Thoracic aorta (tissue), 2 donors: ENCODE measurements at regions not wholly inside any gene's neighbourhood (a gene's known extent, or its start where the extent isn't known, plus 50 kb on each side); places are given as distances from the start of the nearest gene placed in this dataset.

ENCODE experiments used
- ATAC-seq: fragments of 150-250 bp; one replicate; pipeline ENCODE4 v1.8.0; 2017; ENCODE audit warnings: low read depth; ENCODE audit not compliant: insufficient number of reproducible peaks, low FRiP score
- DNase-seq: peaks from one replicate; pipeline ENCODE4 v3.0.0-alpha.2; 2020; ENCODE audit warnings: low spot score
- H3K27ac ChIP-seq, 2 donors: fragments of 200-600 bp; sonication (generic); 1 replicate in 1 of 2; 2 replicates in 1 of 2; pipeline ENCODE4 v1.5.1; 2016; ENCODE audit warnings: mild to moderate bottlenecking in 2 of 2, moderate library complexity in 2 of 2
- H3K27me3 ChIP-seq: fragments of 200-600 bp; sonication (generic); replicated peaks from 2 replicates; pipeline ENCODE4 v1.6.0; 2016; ENCODE audit warnings: mild to moderate bottlenecking; ENCODE audit not compliant: insufficient read depth
- H3K36me3 ChIP-seq: fragments of 200-600 bp; sonication (generic); one replicate; pipeline ENCODE4 v1.5.1; 2016
- H3K4me1 ChIP-seq, 2 donors: fragments of 200-600 bp; sonication (generic); 1 replicate in 1 of 2; 2 replicates in 1 of 2; pipeline versions ENCODE4 v1.5.1 to v1.6.0; 2016; ENCODE audit warnings: low read depth in 2 of 2, mild to moderate bottlenecking in 1 of 2; ENCODE audit not compliant: control insufficient read depth in 1 of 2
- H3K4me3 ChIP-seq: fragments of 200-600 bp; sonication (generic); 2 replicates; pipeline ENCODE4 v1.5.1; 2016; ENCODE audit warnings: mild to moderate bottlenecking
- H3K9me3 ChIP-seq: fragments of 200-600 bp; sonication (generic); 2 replicates; pipeline ENCODE4 v1.5.1; 2016
- TF ChIP-seq, protein P1 (sequence below): fragments of 200-600 bp; sonication (generic); IDR thresholded peaks from one replicate; pipeline ENCODE4 v1.5.1; 2019; ENCODE audit warnings: antibody characterized with exemption

DNA sequence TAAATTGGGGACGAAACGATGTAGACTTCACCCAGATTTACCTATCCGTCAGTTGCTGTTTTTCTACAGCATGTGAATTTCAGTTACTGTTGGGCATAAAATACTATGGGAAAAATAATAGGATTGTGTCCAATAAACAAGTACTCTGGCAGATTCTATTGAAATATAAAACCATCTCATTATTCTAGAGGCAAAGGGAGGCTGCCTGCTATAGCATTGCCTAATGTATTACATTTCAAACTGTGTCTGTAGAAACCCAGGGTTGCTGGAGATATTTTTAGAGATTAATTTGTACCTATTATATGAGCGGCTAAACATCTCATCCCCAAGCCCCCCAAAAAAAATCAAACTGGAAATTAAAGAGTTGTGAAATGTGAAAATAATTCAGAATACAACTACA is 159.6 kb upstream of the IL12A start:
- no peaks in the 10 kb centered on the region for H3K36me3 ChIP-seq
- no peak overlapping the region for H3K27ac ChIP-seq
- TF ChIP-seq, protein P1, sequence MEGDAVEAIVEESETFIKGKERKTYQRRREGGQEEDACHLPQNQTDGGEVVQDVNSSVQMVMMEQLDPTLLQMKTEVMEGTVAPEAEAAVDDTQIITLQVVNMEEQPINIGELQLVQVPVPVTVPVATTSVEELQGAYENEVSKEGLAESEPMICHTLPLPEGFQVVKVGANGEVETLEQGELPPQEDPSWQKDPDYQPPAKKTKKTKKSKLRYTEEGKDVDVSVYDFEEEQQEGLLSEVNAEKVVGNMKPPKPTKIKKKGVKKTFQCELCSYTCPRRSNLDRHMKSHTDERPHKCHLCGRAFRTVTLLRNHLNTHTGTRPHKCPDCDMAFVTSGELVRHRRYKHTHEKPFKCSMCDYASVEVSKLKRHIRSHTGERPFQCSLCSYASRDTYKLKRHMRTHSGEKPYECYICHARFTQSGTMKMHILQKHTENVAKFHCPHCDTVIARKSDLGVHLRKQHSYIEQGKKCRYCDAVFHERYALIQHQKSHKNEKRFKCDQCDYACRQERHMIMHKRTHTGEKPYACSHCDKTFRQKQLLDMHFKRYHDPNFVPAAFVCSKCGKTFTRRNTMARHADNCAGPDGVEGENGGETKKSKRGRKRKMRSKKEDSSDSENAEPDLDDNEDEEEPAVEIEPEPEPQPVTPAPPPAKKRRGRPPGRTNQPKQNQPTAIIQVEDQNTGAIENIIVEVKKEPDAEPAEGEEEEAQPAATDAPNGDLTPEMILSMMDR, result no peak
- peaks cover 5 to 33% of the 10 kb centered on the region in 2 donors for H3K4me1 ChIP-seq
- no peak for ATAC-seq
- H3K9me3 ChIP-seq, result no peaks in the 10 kb centered on the region
- DNase-seq, result no peak
- H3K27me3 ChIP-seq, result no peaks in the 10 kb centered on the region
- no peak overlapping the region for H3K4me3 ChIP-seq

DNA sequence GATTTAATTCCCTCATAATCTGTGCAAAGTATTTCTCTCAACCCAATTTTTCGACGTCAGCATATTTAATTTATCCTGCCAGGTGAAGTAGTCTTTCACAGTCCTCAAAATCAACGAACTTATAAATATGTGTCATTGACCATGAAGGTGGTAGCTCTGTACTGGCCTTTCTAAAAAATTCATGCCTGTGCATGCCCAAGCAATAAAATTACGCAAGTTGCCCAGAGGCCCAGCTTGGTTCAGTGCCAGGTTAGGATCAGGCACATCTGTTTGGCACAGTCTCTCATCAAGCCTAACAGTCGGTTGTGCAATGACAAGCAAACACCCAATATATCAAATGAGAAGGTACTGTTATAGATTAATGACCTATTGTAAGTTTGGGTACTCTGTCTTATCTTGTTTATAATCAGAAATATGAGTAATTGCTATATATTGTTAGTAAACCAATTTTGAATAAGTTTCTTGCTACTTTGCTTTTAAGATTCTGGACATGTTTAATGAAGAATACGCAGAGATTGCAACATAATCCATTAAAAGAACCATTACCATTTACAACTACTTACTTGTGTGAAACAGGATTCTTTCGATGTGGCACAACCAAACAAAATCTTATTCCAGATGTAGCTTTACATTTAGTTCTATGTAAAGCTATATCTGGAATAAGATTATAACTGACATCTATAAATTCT is 159.0 kb upstream of the IL12A start:
- DNase-seq (no peak), ATAC-seq (peak; percentile 68)
- H3K4me3 ChIP-seq, result no peak overlapping the region
- TF ChIP-seq, protein P1, result no peak
- H3K27ac ChIP-seq, result no peak overlapping the region
- H3K36me3 ChIP-seq, result no peaks in the 10 kb centered on the region
- no peaks in the 10 kb centered on the region for H3K9me3 ChIP-seq
- peaks cover 5 to 27% of the 10 kb centered on the region in 2 donors for H3K4me1 ChIP-seq
- H3K27me3 ChIP-seq, result no peaks in the 10 kb centered on the region

DNA sequence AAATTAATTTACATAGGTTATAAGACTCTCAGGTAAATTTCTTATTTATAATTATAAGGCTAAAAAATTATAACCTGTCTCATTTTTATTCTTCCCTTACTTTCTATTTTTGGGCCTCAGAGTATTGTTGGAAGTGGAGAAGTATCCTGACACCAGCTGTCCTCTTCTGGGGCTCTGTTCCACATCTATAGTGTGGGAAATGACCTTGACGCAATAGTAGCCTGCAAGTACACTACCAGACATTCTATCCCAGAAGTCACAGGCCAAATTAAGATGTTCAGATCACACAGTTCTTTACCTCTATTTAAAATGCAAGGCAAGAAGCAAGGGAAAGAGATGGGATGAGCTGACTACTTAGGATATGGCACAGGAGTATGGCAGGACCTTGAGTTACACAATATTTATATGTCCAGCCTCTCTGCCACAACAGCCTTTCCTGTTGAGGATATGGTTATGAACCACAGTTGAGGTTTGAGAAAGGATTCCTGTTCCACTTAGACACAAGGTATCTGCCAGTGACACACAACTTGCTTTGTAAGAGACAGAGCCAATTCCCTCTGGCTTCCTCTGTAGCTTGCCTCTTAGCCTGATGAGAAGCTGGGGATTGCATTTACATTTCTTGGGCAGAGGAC is 158.0 kb upstream of the IL12A start:
- DNase-seq (no peak), ATAC-seq (no peak)
- H3K27me3 ChIP-seq, result no peaks in the 10 kb centered on the region
- TF ChIP-seq, protein P1, result no peak
- no peaks in the 10 kb centered on the region for H3K36me3 ChIP-seq
- peaks cover 5 to 17% of the 10 kb centered on the region in 2 donors for H3K4me1 ChIP-seq
- H3K4me3 ChIP-seq, result no peak overlapping the region
- no peak overlapping the region for H3K27ac ChIP-seq
- no peaks in the 10 kb centered on the region for H3K9me3 ChIP-seq

DNA sequence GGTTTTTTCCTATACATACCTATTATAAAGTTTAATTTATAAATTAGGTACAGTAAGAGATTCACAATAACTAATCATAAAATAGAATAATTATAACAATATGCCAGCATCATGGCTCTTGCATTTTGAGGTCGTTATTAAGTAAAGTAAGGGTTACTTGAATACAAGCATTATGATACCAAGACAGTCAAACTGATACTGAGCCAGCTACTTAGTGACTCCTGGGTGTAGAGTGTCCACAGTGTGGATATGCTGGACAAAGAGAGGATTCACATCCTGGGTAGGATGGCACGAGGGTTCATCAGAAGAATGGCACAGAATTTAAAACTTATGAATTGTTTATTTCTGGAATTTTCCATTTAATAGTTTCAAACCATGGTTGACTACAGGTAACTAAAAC is 157.2 kb upstream of the IL12A start:
- TF ChIP-seq, protein P1, result no peak
- no peaks in the 10 kb centered on the region for H3K36me3 ChIP-seq
- H3K27me3 ChIP-seq, result no peaks in the 10 kb centered on the region
- no peak for DNase-seq
- no peaks in the 10 kb centered on the region for H3K9me3 ChIP-seq
- no peak for ATAC-seq
- H3K4me1 ChIP-seq, result peaks cover 6 to 20% of the 10 kb centered on the region in 2 donors
- no peak overlapping the region for H3K4me3 ChIP-seq
- H3K27ac ChIP-seq, result no peak overlapping the region

DNA sequence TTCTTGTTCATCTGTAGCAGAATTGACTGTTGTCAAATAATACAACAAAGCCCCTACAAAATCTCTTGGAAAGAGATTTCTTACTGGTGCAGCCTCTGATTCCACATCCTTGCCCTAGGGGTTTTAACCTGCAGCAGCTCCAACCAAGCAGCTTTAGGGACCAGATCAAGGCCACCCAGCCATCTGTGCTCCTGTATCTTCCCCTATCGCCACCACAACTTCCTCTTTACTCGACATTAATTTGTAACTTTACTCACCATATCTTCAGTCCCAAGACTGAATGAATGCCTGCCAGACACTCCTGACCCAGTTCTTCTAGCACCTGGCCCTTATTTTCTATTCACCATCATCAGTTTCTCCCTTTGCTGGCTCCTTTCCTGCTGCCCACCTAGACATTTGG is 156.6 kb upstream of the IL12A start:
- DNase-seq, result no peak
- Histone ChIP-seq H3K36me3 (no peaks in the 10 kb centered on the region), H3K27ac (no peak overlapping the region), H3K9me3 (no peaks in the 10 kb centered on the region), H3K4me1 (peaks cover 11 to 26% of the 10 kb centered on the region in 2 donors), H3K27me3 (no peaks in the 10 kb centered on the region), H3K4me3 (no peak overlapping the region)
- ATAC-seq, result no peak
- TF ChIP-seq, protein P1, result no peak
